ENCODE measurements at regions not wholly inside any gene's neighbourhood (a gene's known extent, or its start where the extent isn't known, plus 50 kb on each side); places are given as distances from the start of the nearest gene placed in this dataset.

GRCh38 chr3:175948041-175948440 is 1088.9 kb downstream of the NAALADL2 start:
- TF ChIP-seq ZNF274 (IDR thresholded peaks at IDR 0.05; ENCODE audit: low read depth, low read length) (no peak), SUZ12 (IDR thresholded peaks at IDR 0.05; ENCODE audit: extremely low read depth, insufficient read depth, insufficient read length) (no peak), YY1 (IDR thresholded peaks at IDR 0.05; ENCODE audit: insufficient read depth, insufficient read length) (no peak)
